NCI-H146 treated with DMSO at 0.1 percent for 48 hours (cell line): ENCODE measurements at regions not wholly inside any gene's neighbourhood (a gene's known extent, or its start where the extent isn't known, plus 50 kb on each side); places are given as distances from the start of the nearest gene placed in this dataset.

Source experiments
- DNase-seq: peaks from one replicate; lab custom pipeline; 2025; ENCODE audit not compliant: unreplicated experiment; lab: John Stamatoyannopoulos, UW

DNA sequence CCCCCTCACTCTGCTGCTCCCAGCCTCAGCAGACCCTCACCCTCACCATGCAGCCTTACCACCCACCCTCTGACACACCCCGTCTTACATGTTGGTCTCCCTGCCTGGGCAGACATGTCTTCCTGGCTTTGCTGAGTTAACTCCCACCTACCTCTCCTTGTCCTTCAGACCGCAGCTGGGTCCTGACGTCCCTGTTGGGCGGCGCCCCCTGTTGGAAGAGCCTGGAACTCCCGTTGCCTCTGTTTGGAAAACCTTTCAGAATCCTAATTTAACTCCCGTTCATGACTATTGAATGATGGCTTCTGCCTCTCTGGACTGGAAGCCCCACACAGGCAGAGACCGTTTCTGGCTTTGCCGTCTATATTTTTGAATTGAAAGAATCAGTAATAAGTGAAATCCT lies 245.1 kb downstream of the MYLK4 start:
- DNase-seq, result no peak

DNA sequence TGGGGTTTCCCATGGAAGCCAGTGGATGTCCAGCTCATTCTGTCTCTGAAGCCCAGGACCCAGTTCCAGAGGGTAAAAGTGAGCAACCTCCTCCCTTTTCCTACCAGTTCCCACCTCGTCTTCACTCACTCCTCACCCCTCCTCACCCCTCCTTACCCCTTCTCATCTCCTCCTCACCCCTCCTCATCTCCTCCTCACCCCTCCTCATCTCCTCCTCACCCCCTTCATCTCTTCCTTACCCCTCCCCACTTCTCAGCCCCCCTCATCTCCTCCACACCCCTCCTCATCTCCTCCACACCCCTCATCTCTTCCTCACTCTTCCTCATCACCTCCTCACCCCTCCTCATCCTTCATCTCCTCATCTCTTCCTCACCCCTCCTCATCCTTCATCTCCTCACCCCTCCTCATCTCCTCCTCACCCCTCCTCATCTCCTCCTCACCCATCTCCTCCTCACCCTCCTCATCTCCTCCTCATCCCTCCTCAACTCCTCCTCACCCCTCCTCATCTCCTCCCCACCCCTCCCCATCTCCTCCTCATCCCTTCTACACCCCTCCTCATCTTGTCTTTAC lies 246.1 kb downstream of the MYLK4 start:
- DNase-seq, result no peak

DNA sequence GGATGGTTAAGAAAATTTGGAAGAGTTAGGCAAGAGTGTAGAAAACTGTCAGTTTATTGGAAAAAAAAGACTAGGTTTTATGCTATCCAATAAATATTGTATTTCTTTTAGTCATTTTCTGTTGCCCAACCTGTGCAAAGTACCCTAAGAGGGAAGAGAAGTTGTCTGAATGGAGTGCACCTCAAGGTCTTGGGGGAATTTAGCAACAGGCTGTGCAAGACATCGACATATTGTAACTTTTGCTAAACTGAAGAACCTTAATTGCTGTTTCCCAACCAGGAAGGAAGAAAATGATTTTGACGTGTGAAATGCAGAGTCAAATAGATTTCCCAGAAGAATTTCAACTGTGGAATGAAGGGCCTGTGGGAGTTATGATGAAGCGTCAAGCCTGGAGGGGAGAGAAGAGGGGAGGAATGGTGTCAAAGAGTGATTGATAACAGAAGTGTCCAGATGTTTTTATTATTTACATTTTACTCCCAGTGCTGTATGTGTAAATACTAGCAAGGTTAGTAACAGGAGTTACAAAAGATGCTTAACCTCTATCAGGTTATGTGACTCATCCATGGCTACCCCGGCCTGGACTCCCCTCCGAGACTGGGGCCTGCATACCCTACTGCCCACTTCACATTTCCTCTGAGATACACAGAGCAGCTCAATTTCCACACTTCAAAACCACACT lies 246.8 kb downstream of the MYLK4 start:
- DNase-seq, result no peak

DNA sequence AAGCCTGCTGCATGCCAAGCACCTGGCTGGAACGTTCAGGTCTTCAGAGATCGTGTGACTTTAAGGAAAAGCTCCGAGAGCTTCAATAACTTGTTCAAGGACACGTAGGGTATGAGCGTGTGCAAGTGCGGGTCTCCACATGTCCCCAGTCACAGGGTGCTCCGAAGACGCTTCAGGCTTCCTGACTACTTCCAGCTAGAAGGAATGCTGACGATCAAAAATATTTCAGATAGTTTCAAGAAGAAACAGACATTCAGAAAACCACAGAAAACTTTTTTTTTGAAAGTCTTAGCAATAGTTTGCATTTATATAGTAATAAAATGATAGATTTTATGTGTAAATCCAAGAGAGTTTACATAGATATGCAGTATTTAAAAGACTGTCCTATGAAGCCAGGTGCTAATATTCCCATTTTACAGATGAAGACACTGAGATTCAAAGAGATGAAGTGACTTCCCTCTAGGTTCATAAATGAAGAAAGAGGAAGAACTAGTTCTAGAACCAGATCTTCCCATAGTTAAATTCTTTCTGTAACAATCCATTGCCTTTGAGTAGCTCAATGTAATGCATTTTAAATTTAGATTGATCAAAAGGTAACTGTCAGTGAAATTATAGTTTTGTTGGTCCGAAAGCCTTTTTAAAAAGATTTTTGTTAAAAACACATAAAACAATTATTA lies 247.6 kb downstream of the MYLK4 start:
- no peak for DNase-seq

DNA sequence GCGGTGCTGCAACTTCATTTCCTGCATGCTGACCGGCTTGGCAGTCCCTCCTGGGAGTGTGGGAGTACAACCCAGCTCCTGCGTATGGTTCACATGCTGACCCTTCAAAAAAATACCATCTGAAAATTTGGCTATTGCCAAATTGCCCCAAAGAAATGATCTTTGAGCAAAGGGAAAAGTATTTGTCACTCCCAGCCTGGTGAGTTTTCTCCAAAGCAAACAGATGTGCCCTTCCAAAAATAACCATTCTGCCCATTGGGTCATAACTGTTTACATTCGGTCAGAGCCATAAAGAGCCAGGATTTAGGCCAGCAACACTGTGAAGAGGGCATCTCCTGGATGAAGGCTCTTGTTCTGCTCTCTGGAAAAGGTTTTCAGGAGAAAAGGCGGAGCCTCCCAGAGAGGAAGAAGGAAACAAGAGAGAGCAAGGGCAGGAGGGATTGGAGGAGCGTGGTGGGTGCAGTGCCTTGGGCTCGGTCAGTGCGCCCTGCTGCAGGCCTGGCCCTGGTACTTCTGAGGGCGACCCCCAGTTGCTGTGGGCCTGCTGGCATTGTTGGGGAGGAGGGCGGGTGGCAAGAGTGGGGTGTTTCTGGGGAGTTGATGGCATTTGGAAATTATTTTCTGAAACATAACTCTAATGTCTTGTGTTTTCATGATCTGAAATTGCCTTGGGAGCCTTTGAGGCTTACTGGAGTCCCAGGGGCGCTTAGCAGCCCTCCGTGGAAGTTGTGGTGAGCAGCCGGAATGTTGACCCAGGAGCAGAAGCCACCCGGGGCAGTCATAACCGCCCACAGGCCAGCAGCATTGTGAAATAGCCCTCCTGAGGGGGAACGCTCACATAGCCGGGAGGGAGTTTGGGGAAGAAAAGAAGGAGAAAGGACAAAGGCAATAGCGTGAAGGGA lies 248.4 kb downstream of the MYLK4 start:
- DNase-seq, result no peak

DNA sequence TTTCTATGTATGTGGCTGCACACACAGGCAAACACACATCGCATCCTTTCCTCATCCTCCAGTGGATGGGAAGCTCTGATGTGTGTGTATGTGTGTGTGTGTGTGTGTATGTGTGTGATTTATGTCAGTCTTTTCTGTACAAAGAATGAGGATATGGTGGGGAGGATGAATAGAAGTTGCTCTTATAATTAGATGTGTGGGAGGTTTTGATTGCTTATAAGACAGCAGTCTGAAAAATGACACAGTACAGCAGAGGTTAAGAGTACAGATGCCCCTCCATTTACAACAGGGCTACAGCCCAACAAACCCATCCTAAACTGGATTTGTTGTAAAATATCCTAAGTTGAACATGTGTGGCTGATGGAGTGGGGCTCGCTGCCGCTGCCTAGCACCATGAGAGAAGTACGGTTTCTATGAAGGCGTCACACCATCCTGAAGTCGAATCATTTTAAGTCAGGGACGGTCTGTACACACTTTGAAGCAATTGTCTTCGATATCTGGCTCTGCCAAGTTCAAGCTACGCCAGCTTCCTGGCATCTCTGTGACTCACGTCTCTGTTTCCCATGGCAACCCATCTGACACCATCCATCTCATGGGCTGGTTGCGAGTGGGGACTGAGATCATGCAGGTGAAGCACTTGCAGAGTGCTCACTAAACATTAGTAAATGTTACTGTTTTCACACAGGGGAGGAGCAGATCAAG lies 252.6 kb downstream of the MYLK4 start:
- DNase-seq, result no peak

DNA sequence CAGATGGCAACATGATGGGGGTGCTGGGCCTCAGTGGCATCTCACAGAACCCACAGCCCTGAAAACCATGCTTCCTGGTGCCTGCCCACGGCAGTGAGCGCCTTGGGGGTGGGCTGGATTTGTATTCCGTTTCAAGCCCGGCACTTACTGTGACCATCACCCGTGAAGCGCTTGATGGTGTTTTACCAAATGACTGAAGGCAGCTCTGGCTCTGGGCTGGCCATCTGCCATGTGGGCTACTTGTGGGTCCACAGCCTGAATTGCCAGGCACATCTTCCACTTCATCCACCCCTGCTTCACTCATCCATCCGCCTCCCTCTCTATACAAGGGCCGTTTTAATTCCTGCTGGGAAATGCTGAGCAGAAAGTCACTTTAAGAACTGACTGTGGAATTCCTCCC lies 250.9 kb upstream of the GMDS start:
- no peak for DNase-seq

DNA sequence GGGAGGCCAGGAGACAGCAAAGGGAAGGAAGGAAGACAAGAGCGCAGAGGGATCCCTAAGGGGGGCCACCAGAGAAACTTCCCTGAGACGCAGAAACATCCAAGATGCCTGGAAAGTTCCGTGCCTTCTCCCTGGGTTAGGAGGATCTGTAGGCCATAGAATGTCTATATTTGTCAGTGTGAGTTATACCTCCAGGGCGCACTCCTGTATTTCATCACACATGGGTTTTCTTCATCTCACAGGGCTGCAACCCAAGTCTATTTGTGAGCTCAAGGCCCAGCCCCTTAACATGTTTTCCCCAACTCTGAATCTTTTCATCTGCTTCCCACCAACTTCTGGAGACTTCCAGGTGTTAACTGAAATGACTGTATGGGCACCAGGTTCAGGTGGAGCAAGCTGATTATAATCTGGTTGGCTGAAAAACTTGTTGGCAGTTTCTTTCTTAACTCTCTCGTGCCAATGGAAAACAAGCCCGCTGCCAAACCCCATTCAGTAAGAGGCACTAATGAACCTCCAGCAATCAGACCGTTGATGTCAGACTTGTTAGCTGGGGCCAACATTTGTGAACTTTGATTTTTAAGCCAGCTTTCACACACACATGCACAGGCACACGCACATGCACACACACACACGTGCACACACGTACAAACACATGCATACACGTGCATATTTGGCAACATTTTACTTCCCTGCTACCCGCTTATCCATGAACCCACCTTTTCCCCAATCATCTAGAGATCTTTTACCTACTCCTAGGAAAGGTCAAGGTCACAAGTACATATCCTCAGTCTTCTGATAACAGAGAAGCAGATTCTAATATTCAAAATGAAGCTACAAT lies 247.5 kb upstream of the GMDS start:
- no peak for DNase-seq

DNA sequence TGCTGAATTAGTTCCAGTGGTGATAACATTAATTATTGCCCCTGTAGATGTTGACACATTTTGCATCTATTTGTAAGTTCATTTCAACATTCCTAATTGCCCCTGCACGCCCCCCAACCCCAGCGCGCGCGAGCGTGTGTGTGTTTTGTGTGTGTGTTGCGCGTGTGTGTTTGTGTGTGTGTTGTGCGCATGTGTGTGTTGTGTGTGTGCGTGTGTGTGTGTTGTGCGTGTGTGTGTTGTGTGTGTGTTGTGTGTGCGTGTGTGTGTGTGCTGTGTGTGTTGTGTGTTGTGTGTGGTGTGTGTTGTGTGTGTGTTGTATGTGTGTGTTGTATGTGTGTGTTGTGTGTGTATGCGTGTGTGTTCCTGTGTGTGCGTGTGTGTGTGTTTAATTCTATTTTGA lies 245.7 kb upstream of the GMDS start:
- DNase-seq, result no peak

DNA sequence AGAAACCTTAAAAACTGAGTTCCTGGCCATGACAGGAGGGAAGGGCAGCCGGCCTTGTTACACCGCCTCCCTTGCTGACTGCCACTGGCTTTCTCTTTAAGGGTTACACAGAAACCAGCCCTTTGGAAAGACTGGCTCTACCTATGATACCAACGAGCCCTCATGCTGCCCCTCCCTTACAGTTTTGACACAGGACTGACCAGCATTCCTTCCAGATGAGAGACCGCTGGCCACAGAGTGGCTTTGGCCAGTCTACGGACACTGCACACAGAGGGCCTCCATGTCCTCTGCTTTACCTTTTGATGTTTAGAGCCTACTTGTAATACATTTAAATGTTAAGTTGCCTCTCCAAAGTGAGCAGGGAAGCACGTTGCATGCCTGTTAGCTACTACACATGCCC lies 243.2 kb upstream of the GMDS start:
- no peak for DNase-seq

DNA sequence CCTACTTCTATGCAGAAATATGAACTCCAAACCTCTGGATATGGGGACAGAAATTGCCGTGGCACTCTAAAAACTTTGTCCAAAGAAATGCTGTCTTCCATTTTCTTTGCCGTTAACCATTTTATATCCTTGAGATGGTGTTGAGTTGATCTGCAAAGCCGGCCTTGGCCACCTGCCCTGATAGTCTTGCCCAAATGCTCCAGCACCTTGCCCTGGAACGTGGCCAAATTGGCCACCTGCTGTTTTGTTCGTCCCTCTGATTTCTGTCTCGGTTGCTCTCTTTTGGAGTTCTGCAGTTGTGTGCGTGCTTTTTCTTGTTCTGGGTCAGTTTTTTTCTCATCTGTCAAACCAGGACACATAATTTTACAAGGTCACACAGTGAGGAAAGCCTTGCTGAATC lies 239.7 kb upstream of the GMDS start:
- no peak for DNase-seq

DNA sequence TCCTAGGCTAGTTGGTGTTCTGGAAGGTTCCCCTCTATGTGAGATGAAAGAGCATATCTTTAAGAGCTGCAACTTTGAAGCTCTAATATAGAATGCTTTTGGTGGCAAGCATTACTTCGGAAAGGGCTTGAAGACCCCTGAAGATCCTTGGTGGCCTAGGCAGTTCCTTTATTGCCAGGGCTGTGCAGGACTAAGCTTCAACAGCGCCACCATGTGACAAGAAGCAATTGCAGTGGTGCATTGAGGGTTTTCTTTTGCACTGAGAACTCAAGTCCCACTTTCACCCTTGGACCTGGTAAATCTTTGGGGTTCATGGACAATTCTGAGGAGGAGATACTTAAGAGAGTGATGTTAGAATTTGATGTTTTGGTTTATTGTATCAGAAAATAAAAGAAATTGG lies 237.4 kb upstream of the GMDS start:
- no peak for DNase-seq

DNA sequence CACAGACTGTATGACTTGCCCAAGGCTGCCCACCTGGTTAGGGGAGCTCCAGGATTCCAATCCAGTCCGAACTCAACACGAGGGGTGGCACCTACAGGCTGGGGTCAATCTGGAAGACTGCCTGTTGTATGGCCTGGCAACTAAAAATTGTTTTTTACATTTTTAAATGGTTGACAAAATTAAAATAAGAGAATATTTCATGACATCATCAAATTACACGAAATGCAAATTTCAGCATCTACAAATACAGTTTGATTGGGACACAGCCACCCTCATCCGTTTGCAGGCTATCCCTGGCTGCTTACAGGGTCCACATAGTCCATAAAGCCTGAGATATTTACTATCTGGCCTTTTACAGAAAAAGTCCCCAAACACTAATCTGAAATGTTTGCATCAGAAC lies 235.9 kb upstream of the GMDS start:
- DNase-seq, result no peak

DNA sequence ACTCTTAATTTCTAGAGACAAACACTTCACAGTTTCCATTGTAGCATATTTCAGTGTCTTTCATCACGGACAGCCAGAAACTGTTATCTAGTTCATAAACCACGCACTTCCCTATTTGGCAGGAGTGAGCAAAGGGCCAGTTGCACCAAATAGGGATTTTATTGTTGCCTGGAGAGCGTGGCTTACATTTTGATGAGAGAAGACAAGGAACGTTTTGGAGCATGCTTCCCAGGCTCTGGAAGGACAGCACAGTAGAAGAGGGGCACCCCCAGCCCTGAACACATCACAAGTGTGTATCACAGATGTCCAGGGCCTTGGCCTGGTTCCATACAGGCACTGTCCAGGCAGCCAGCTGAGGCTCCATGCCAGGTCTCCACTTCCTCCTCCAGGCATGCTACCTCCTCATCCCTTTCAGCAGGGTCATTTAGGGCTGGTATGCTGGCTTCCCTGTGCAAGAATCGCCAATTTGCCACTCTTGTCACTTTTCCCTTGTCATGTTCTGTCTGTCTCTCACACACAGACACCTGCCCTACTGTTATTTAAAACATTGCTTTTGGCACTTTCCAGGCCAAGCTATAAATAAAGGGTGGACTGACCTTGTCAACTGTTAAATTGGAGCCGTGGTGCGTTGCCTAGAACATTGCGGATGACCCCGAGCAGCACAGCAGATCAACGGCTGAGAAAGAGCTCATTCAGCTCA lies 235.0 kb upstream of the GMDS start:
- no peak for DNase-seq

DNA sequence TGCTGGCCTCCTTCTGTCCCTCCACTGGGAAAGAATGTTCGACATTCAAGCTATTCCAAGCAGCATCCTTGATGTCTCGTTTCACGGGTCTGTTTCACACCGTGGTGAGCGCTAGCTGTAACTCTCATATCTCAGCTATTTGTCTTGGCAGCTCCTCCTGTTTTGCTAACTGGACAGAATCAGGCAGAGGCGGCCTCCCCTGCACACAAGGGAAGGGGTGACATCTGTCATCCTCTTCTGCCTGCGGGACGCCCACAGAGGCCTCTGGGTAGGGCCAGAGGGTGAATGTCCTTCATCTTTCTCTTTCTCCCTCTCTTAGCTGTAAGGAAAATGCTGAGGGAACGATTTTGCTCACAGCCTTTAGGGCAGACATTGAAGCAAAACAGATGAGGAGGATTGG lies 232.8 kb upstream of the GMDS start:
- no peak for DNase-seq

DNA sequence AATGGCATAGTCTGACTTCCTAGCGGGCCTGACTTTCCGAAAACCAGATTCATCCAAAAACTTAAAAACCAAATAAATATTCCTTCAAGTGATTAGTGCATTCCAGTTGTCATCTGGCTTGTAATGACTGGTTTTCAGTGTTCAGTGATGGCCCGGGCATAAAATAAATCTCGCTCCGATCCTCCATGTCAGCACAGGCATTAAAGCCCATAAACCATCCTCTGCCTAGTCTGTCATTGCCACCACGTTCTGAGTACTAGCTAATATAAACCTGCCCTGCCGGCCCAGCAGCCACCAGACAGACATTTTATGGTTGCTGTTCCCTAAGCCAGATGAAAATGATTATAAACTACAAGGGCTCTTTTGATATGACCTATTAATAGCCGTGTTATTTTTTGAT lies 232.3 kb upstream of the GMDS start:
- DNase-seq, result no peak

DNA sequence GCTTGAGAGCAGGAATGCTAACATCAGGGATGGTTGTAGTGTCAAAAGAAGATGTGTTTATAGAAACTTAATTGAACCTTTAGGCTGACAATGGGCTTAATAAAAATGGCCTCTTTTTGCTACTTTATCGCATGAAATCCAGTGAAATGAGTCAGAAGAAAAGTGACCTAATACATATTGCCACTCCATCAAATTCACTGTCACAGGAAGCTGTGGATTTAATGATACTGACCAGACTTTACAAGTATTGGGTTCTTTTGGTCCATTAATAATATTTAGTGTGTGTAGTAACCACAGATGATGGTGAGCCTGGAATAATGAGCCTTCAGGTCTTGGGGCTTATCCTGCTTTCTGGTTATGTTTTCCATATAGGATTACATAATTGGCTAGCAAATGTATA lies 231.8 kb upstream of the GMDS start:
- DNase-seq, result no peak

DNA sequence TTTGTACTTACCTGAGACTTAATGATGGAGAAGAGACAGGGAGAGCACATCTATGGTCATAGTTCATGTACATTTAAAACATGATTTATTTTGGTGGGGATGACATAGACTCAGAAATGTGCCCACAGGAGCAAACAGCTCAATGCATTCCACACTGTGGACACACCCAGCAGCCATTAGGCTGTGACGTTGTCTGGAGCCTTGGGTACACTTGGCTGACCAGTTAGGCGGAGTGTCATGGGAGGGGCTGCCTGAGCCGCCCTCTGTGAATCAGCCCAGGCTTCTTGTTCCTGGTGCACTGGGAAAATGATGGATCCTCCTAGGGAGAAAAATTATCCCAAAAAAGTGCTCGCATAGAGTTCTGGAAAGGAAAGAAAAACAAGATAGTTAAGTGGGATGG lies 231.0 kb upstream of the GMDS start:
- no peak for DNase-seq

DNA sequence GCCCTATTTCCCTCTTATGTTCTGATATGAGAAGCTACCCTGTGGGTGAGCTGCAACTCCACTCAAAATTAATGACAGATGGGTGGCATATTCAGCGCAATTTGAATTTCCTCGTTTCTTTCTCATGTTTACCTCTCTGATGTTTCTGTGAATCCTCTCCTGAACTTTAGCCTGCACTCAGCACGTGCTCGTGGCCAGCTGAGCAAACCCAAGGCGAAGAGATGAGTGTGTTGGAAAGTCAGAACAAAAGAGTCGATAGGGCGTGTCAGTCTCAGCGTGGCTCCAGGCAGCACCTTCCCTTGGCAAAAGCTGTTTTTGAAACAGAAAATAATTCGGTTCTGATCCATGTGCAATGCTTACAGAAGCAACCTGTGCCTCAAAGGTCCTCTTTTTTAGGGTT lies 226.1 kb upstream of the GMDS start:
- no peak for DNase-seq

DNA sequence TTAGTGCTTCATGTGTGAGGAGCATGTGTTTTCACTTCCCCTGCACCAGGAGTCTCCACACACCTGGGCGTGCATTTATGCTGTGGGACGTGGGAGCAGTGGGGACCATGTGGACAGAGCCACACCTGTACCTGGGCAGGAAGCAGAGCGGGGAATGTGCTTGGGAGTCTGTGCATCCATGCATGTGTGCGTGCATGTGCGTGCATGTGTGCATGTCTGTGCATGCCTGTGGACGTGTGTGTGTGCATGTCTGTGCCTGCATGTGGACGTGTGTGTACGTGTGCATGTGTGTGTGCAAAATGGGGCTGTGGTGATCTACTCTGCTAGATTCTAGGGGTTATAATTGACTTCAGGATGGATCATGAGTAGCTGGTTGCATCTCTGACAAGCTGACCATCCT lies 224.0 kb upstream of the GMDS start:
- no peak for DNase-seq
